HK-2 (cell line): ENCODE measurements at regions not wholly inside any gene's neighbourhood (a gene's known extent, or its start where the extent isn't known, plus 50 kb on each side); places are given as distances from the start of the nearest gene placed in this dataset.
A peak's percentile ranks its signal among the peaks of the same experiment; 100 is the strongest.
"Not testable (repeated sequence)": the region's sequence is repeated elsewhere in the genome, so short reads cannot be mapped to it uniquely, and the experiment has no call there.

Experiments used
- DNase-seq: peaks from one replicate; pipeline ENCODE4 v3.0.0-alpha.2; 2018; ENCODE audit not compliant: unreplicated experiment

- DNase-seq: no peak
Observed at GRCh38 chr1:80646053-80646452, 1154.7 kb upstream of the ADGRL2 start.

- no peak for DNase-seq
Observed at GRCh38 chr1:80645621-80646020, 1155.1 kb upstream of the ADGRL2 start.

GRCh38 chr1:80640978-80641377 lies 1159.8 kb upstream of the ADGRL2 start:
- no peak for DNase-seq

- no peak for DNase-seq
Observed at GRCh38 chr1:80639777-80640533, 1160.8 kb upstream of the ADGRL2 start.

GRCh38 chr1:80633947-80634706 lies 1166.6 kb upstream of the ADGRL2 start:
- DNase-seq: no peak

DNA sequence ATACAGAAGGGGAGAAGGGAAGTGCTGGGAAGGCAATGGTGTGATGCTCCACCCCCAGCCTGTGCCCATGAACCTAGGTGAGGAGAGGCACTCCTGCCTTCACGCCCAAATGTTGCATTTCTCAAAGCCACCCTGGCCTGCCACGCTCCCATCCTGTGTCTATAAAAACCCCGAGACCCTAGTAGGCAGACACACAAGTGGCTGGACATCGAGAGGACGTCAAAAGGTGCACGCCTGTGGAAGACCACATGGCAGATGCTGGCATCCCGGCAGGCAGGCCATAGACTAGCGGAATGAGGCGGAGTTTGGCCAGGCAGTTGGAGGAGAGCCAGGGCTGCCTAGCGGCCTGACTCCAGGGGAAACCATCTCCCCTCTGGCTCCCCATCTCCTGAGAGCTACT lies 1168.5 kb upstream of the ADGRL2 start:
- no peak for DNase-seq

DNA sequence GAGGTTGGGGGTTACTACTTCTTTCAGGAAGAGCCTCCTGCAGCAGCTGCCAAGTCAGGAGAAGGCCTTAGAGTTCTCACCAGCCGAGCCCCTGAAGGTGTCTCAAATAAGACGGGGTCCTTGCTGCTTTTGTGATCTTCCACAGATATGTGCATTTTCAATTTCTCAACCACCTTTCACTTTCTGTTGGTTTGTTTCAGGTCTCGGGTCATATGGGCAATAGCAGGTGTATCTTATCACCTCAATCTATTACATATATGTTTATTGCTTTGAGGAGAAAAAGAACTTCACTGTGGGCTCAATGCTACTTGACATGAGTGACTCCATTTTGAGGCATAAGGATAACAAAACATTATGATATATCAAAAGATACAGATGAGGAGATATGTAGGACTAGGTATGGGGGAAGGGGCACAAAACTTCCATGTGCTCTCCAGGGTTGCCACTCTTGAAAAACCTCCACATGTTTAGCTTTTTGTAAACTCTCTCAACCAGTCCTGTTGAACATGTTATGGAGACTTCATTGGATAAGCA lies 1171.4 kb upstream of the ADGRL2 start:
- no peak for DNase-seq

DNA sequence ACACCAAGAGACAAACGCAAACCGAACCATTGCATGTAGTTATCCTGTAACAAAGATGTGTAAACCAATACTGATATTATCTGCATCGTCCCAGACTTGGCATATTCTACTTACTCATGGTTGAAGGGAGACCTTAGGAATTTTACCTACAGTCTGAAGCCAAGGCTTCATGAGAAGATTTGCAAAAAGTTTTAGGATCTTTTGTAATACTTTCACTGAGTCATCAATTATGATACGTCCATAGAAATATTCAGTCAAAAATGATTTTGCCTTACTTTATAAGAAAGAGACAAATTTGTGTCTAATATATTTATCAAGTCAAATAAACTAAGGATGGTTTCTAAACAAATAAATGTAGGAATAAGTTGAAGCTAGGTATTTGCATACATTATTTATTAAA lies 1176.1 kb upstream of the ADGRL2 start:
- no peak for DNase-seq

DNA sequence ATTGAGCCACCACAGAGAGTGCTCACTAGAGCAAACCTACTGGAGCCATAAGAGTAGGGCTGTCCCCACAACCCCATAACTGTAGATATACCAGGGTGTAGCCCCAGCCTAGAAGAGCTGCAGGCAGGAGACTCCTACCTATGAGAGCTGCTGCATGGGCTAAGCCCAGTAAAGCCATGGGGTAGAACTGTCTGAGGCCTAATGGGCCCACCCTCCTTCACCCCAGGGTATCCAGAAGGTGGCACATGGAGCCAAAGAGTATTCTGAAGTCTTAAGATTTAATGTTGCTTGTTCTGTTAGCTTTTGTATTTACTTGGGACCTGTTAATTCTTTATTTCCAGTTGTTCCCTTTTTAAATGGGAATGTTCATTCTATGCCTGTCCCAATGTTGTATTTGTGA lies 1193.7 kb upstream of the ADGRL2 start:
- DNase-seq: no peak

DNA sequence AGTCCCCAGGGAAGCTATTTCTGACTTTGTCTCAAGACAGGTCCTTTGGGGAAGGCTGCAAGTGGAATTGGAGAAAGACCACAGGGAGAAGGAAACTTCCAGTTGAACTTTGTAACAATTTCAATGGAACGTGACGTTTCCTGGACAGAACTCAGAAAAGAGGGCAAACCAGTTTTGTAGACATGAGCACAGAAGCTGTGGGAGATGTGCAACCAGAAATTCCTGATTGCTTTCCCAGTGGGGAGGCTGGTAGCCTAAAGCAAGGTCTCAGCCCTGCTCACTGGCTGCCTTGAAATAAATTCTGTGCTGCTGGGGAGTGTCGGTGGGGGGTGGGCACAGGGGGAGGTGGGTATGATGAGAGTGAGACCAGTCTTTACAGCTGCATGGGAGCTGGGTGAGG lies 1206.7 kb upstream of the ADGRL2 start:
- DNase-seq: no peak

- no peak for DNase-seq
Observed at GRCh38 chr1:80593197-80593596, 1207.5 kb upstream of the ADGRL2 start.

- no peak for DNase-seq
Observed at GRCh38 chr1:80582980-80583379, 1217.8 kb upstream of the ADGRL2 start.

DNA sequence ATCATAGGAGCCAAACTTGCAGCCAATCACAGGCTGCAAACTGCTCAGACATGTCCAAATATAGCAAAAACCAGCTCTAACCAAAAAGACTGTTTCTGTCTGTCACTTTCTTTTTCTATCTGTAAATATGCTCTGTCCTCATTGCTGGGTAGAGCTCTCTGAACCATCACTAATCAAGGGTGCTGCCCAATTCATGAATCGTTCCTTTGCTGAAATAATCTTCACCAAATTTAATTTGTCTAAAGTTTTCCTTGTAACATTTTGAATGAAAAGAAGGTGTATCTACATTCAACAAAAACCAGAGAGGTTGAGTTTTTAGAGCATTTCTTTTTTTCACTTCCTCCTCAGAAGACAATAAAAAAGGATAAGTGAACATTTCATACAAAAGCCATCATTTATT lies 1221.7 kb upstream of the ADGRL2 start:
- no peak for DNase-seq

DNA sequence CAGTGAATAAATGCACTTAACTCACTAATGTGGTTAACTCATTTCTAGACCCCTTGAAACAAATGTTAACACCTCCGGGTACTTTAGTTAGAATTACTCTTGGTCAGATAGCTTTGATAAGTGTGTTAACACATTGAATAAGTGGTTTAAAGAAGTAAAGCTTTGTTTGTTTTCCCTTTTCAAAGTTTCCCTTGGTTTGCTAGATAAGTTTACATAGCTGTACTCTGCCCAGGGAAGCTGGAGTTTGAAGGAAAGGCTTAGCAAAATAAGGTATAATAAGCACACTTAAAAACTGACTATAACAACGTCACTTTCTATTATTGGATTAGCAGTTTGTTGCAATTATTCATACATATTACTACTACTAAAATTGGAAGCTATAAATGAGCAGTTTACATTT lies 1233.9 kb upstream of the ADGRL2 start:
- DNase-seq: no peak

GRCh38 chr1:80566123-80566522 lies 1234.6 kb upstream of the ADGRL2 start:
- no peak for DNase-seq

- DNase-seq: no peak
Observed at GRCh38 chr1:80565406-80565805, 1235.3 kb upstream of the ADGRL2 start.

- DNase-seq: no peak
Observed at GRCh38 chr1:80542231-80542630, 1258.5 kb upstream of the ADGRL2 start.

GRCh38 chr1:80540596-80540995 lies 1260.1 kb upstream of the ADGRL2 start:
- no peak for DNase-seq

- DNase-seq: no peak
Observed at GRCh38 chr1:80540149-80540548, 1260.6 kb upstream of the ADGRL2 start.

- not testable (repeated sequence) for DNase-seq
Observed at GRCh38 chr1:80539298-80539697, 1261.4 kb upstream of the ADGRL2 start.

DNA sequence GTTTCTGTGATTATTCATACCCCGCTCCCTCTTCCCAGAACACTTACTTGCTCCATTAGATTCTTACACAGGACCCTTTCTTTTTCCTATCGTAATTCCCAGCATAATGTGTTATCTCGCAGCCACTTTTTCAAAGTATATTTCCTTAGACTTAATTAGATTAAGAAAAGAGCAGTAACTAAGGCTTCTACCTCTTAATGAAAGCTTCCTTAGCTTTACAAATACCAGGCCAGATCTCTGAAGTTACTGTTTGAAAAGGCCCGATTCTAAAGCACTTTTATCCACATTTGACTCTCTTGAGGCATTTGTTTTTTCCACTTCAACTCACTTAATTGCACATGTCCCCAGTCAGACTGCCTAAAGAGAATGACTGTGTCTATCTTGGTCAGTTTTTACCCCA lies 1264.3 kb upstream of the ADGRL2 start:
- DNase-seq: no peak

DNA sequence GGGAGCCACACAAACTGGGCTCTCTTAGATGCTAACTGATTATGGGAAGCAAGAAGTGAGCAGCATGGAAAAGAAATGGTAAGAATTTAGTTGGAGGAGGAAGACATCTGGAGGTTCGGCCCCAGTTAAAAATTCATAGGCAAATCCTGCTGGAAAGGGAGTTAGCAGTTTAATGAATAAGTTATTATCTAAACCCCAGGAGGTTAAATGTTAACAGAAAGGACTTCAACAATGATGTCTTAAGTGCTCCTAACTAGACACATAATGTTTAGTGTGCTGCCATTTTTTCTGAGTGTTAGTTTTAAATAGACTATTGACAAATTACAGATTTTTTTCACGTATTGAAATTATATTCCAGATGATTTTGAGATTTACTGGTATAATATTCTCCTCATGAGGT lies 1265.3 kb upstream of the ADGRL2 start:
- peak; percentile 18 for DNase-seq
